Ammon's horn (tissue), 1 donor: ENCODE measurements at regions not wholly inside any gene's neighbourhood (a gene's known extent, or its start where the extent isn't known, plus 50 kb on each side); places are given as distances from the start of the nearest gene placed in this dataset.
A peak's percentile ranks its signal among the peaks of the same experiment; 100 is the strongest.

ENCODE experiments used
- DNase-seq: peaks from one replicate; pipeline ENCODE4 v3.0.0-alpha.2; 2016; ENCODE audit warnings: low spot score

DNA sequence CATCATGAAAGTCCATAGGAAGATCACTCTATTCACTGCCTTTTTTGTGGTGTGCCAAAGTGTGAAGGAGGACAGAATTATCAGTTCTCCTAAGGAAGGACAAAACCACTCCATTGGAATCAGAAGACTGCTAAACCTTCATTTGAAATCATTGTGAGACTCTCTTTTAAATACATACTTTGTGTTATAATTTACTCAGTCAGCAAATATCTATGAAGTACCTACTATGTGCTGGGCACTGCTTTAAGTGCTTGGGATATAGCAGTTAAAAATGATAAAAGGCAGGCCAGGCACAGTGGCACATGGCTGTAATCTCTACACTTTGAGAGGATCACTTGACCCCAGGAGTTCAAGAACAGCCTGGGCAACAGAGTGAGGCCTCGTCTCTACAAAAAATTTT is 692.3 kb downstream of the DSC3 start:
- DNase-seq, result no peak

DNA sequence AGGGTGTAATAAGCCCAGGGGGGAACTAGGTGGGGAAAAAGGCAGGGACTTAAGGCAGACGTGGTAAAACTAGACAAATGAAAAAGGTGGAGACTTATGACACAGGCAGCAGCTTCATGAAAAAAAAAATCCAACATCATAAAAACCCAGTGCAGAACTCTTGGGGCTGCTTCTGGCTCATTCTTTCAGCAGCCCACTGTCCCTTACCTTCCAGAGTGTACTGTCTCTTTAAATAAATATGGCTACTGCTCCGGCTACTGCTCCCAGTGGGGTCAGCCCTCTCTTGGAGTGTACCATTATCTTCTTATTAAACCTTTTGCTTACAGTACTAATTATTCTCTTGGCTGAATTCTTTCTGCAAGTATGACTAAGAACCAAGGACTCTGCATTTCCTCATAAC is 699.5 kb downstream of the DSC3 start:
- no peak for DNase-seq

DNA sequence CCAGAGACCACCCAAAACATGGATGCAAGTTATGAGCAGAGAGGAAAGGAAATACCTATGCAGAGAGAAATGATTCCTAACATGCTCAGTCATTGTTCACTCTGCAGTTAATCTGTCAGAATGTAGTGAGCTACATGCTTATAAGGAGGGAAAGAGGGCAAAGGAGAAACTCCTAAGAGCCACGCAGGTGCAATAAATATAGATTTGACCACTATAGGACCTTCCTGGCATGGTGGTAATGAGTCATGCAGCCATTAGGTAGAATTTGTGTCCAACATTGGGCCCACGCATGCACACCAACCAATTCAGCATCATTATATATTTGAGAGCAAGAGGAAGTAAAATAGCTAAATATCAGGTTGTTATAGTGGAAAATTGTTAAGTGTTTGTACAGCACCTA is 699.9 kb downstream of the DSC3 start:
- DNase-seq, result no peak

DNA sequence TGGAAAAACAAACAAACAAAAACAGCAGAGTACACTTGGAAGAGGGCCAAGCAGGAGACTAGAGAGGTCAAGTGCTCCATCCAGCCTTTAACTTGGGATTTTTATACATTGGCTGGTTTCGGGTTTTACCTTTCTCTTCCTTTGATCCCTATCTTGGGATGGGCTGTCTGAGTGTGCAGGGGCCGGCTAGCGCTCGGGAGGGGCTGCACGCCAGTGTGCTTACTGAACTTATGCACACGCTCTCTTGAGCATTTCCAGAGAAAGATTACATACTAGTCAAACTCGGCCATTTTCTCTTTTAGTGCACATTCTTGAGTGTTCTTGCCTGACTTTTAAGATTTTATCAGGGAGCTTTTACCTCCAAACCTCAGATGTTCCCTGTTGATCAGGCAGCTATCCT is 707.8 kb downstream of the DSC3 start:
- no peak for DNase-seq

DNA sequence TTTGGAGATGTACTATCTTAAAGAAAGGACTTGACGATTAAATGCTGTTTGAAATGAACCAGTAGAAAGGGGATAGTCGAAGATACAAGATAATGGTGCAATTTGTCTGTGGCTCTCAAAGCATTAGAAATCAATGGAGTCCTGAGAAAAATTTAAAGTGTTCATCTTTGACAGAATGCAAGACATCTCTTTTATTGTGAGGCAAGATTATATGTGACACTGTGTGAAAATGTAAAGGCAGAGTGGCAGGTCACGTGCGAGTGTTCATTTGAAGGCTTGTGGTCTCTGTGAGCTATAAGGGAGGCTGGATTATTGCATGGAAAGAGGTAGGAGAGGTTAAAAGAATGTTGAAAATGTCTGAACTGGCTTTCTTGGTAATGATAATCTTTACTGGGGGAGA is 709.2 kb downstream of the DSC3 start:
- DNase-seq, result no peak

DNA sequence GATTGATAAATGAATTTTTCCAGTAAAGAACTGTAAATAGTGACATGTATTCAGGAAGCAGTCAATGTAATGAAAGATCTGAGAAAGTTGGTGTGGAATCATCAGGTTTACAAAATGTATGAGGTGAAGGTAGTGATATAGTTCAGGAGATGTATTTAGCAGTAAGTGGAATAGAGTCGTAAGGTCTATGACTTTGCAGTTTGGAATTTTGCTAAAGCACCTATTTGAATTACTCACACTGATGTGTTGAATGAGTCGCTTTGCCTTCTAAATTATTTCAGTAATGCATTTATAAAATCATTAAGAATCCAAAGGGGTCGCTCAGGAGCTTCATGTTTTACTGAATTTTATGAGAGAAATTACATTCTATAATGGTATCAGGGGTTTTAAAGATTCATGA is 713.7 kb downstream of the DSC3 start:
- no peak for DNase-seq

DNA sequence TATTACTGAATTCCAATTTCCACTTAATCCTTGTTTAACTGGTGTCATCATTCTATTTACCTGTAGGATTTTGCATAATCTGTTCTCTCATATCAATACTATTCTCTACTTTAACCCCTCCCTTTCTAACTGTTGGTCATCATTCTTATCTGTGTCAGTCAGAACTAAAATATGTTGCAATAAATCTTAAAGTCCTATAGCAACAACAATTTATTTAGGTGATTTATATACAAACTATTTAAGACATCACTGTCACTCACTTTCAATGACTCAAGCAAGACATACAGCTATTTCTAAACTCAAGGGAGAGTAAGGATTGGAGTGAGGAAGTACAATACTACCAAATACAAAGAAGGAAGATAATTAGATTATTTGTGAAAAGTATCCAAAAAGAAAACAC is 740.4 kb downstream of the DSC3 start:
- DNase-seq, result no peak

DNA sequence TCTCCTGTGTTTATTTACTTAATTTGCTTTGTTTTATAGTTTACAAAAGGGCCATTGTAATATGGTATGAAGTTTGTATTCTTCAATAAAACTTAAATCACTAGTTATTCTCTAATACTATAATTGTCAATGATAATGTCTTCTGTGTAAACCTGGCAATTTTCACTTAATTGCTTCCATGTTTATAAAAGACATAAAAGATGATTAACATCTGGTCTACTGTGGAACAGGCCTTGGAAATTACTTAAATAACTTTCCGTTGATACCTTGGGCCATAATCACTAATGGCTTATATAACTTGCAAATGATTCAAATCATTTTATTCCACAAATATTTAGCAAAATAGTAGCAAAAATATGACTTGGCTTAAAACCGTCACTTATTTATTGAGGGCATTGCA is 743.8 kb downstream of the DSC3 start:
- DNase-seq, result no peak

DNA sequence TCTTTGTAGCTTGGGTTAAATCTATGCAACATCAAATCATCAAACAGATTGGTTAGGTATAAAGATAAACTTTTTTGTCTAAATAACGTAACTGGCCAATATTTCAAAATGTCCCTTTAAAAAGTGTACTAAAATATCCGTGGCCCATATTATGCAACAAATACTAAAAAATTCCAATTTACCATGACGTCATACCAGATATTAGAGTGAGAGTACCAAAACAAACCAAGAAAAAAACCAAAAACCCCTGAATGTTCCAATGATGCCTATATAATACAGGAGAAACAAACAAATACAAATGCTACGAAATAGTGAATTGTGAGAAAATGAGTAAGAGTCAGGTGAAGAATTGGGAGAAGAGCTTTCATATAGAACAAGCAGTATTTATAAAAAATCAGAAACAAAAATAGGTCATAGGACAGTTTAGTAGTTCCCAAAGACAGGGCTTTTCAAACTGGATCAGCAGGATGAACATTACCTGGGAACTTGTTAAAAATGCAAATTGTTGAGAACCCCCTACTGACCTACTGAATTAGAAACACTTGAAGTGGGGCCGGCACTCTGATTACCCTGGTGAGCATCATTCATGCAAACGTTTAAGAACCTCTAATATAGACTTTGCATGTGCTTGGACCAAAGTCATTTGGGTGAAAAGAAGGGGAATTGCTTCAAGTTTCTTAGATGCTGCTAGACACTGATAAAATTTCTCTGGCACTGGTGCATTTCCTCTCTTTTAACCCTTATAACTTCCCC is 753.7 kb downstream of the DSC3 start:
- DNase-seq, result no peak

DNA sequence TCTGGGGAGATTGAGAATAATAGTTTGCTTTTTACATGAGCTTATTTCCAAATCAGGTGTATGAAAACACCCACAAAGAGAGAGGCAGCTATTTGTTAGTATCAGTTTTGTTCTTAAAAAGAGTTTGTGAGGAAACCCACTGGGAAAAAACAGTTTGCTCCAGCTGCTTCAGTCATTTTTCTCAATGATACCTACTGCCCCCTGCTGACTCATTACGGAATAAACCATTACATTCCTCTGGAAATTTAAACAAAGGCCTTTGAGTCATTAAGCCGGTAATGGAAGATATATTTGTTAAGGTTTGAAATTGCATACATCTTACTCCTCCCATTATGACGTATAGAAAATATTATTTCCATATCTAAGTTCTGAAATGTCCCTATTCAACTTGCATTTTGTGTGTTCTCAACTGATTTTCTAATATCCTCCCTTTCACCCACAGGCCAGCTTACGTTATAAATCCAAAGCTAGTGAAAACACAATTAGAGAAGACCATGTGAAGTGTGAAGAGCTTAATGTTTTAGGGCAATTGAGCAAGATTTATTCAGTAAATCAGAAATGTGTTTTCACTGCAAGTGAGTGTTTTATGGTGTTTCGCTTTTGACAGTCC is 761.6 kb downstream of the DSC3 start:
- DNase-seq, result peak; percentile 40

DNA sequence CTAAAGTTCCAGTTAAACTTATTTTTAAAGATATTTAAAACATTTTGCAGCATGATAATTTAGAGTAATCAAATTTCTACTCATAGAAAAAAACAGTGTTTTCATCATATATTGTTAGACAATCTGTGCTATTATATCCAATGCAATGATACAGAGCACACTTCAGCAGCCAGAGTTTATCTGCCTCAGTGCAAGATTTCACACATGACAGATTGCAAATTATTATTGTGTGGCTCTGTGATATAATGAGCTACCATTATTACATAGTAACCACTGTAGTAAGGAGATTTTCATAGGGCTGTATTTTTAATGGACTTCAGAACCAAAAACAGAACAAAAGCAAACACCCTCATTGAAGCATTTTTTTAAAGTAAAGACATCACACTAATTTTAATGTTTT is 762.4 kb downstream of the DSC3 start:
- DNase-seq, result no peak

DNA sequence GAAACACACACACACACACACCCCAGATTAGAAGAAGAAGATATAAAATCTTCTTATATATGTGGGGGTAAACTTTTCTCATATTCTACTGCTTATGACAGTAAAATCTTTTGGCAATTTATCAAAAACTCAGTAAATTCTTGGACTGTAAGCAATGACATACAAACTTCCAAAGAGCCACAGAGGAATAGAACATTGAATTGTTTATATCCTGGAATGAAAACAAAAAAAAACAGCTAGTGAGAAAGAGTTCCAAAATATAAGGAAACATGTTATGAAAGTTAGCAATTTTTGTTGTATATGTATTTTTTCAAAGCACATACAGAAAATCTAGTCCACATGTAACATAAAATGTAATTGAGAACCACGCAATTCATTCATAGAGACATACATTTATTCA is 764.9 kb downstream of the DSC3 start:
- DNase-seq, result no peak

DNA sequence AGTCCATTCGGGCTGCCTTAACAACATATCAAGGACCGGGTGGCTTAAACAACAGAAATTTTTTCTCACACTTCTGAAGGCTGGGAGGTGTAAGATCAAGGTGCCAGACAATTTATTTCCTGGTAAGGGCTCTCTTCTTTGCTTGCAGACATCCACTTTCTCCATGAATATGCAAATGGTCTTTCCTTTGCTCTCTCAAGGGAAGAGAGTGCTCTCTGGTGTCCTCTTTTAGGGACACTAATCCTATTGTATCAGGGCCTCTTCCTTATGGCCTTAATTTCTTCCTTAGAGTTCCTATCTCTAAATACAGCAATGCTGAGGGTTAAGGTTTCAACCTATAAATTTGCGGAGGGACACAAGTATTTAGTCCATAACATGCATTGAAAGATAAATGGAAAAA is 770.8 kb downstream of the DSC3 start:
- DNase-seq, result no peak

DNA sequence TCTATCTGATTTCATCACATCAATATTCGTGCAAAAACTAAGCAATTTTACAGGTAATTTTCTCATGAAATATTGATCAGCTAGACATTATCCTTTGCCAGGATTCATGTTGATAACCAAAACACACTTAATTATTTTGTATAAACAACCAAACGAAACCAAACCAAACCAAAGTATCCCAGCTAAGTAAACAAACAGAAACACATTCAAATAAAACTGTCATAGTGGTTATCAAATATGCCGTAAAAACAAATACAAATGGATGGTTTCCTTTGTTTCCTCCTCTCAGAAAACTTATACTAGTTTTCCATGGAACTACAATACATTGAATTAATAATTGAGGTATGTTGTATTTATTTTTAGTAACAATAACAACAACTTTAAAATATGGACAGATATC is 777.4 kb downstream of the DSC3 start:
- DNase-seq, result no peak

DNA sequence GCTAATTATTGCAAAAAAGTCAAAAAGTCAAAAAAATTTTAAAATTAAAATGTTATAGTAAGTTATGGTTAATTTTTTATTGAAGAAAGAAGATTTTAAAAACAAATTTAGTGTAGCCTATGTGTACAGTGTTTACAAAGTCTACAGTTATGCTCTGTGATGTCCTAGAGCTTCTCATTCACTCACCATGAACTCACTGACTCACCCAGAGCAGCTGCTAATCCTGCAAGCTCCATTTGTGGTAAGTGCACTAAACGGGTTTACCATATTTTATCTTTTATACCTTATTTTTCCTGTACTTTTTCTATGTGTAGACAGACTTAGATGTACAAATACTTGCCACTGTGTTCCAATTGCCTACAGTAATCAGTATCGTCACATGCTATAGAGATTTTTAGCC is 788.2 kb downstream of the DSC3 start:
- no peak for DNase-seq

DNA sequence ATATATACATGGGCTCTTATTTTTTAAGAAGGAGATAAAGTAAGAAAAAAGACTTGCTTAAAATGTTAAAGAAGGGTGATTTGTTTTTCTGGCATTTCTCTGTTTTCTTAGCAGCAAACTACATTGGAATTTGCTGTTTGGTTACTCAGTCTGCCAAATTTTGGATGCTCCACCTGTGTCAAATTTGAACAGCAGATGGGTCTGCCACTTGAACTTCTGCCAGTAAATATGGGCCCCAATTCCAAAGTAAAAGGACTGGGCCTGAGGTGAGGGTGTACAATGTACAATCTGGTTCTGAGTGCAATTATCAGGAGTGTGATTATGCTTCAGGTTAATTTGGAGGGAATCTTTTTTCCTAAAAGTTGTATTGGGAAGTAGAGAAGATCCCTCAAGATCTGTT is 794.5 kb downstream of the DSC3 start:
- DNase-seq, result no peak

DNA sequence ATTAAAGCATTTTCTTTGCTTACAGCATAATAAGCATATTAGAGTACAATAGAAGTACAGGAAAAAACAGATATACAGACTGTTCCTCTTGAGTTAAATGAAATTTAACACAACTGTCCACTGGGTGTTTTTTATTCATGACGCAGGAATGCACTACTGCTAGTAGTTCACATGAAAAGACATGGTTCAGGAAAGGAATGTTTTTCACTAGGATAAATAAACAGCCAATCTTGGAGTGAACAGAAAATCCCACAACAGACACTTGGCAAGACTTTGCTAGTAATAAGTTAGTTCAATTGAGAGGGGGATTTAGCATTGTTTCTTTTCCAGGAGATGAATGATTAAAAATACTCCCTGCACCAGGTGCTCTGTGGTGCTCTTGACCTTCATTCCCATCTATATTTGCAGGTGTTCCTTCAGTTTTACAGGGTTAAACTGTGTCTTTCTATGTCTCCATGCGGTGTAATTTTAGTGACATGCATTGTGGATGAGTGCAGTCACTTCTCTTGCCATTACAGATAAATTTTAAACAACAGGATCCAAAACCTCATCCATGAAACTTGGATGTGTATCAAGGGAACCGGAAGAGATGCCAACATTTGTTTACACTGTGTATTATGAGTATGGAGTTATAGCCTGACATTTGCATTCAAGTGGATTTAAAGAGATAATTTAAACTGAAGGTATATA is 796.6 kb downstream of the DSC3 start:
- DNase-seq, result no peak

DNA sequence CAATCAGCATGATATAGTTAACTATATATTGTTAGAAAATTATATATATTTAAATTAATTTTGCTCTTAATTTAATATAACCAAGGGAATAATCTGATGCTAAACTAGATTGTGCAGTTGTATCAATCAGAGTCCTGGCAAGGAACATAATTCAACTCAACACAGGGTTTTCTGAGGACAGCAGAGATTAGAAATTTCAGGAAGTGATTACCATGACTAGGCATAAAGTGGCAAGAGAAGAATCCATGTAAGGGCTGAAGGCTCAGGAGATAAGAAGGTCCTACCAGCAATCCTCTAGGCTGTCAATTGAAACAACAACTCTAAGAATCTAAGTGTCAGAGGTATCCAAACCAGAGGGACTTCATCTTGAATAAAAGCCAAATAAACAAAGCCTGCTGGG is 807.8 kb downstream of the DSC3 start:
- DNase-seq, result no peak

DNA sequence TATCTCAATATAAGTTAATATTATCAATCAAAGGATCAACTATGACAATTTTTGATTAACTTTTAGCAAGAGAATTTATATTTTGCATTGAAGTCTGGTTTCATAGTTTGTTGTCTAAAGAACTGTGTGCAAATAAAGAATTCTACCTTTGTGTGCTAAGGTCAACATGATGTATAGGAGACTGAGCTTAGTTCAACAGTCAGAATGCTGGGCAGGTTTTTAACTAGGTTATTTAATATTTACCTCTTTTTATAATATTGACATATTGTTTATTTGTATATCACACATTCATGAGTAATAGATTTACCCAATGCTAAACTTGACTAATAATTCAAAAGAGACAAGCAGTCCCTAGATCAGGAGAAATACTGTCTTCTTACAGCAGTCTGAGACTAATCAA is 831.4 kb downstream of the DSC3 start:
- DNase-seq, result no peak

DNA sequence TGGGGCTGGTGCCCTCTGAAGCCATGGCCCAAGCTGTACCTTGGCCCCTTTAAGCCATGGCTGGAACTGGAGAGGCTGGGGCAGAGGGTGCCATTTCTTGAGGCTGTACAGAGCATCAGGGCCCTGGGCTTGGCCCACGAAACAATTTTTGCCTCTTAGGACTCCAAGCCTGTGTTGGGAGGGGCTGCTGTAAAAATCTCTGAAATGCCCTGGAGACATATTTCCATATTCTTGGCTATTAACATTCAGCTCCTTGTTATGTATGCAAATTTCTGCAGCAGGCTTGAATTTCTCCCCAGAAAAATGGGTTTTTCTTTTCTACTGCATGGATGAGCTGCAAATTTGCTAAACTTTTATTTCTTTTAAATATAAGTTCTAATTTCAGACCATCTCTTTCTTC is 834.0 kb downstream of the DSC3 start:
- no peak for DNase-seq

DNA sequence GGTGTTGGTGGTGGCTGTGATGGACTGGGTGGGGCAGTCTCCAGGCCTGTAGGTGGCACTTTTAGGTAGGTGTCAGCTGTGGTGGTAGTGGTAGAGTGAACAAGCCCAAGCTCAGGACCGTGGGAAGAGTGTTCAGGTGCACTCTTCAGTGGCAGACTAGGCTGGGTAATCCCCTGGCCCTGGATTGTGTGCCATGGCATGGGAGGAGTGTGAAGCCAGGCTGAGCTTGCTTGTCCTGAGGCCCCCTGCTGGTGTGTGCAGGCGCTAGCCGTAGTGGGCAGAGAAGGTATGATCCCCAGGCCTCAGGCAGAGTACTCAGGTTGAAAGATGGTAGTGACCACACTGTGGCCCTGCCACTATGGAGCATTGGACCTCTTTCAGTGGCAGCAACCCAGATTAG is 850.3 kb downstream of the DSC3 start:
- no peak for DNase-seq

DNA sequence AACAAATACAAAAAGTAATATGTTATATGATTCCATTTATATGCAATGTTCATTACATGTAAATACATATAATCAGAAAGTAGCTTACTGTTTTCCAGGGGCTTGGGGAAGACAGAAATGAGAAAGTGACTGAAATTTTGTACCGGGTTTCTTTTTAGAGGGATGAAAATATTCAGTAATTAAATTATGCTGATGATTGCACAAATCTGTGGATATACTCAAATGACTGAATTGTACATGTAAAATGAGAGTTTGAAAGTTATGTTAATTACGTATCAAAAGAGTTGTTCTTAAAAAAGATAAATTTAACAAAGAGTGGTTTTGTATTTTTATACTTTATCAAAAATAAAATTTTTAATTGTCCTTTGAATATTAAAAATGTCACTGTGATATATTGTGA is 856.3 kb downstream of the DSC3 start:
- no peak for DNase-seq

DNA sequence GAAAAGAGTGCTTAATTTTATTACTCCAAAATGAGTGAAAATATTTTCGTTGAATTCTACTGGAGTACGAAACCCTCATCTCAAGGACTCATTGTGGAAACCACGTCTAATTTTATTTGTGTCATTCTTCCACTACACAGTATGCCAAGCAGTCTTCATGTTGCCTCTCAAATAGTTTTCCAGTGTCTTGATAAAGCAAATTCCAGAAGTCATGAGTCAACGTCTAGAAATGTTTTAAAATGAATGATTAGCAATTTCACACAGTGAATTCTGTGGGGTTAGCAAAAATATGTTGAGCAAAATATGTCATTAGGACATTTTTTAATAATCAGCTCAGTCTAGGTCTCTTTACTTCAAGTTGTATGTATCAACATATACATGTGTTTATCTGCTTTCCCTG is 865.5 kb downstream of the DSC3 start:
- no peak for DNase-seq
